Transverse colon (tissue), 4 donors: ENCODE measurements at regions not wholly inside any gene's neighbourhood (a gene's known extent, or its start where the extent isn't known, plus 50 kb on each side); places are given as distances from the start of the nearest gene placed in this dataset.

Experiments
- DNase-seq: peaks from one replicate; pipeline ENCODE4 v3.0.0-alpha.2; 2019
- H3K27ac ChIP-seq, 4 donors: fragments of 200-600 bp; sonication (generic); 2 replicates each; pipeline ENCODE4 v1.5.1; 2016 to 2018; ENCODE audit warnings: inconsistent platforms in 4 of 4
- H3K27me3 ChIP-seq: fragments of 200-600 bp; sonication (generic); 2 replicates; pipeline ENCODE4 v1.5.1; 2017; ENCODE audit warnings: inconsistent platforms
- H3K36me3 ChIP-seq, 4 donors: fragments of 200-600 bp; sonication (generic); 2 replicates each; pipeline ENCODE4 v1.5.1; 2017 to 2019; ENCODE audit warnings: inconsistent platforms in 4 of 4
- H3K4me1 ChIP-seq, 4 donors: fragments of 200-600 bp; sonication (generic); 2 replicates each; pipeline ENCODE4 v1.5.1; 2017 to 2020; ENCODE audit warnings: inconsistent platforms in 4 of 4
- H3K4me3 ChIP-seq, 4 donors: fragments of 200-600 bp; sonication (generic); 1 replicate in 1 of 4; 2 replicates in 3 of 4; pipeline versions ENCODE4 v1.5.1 to v1.6.1; 2017 to 2019; ENCODE audit warnings: inconsistent platforms in 4 of 4
- H3K9me3 ChIP-seq, 2 donors: fragments of 200-600 bp; sonication (generic); 2 replicates each; pipeline ENCODE4 v1.5.1; 2017 to 2019; ENCODE audit warnings: inconsistent platforms in 2 of 2
- CTCF ChIP-seq, 5 experiments: fragments of 200-600 bp in 3 of 5; fragments of 450-650 bp in 2 of 5; sonication (generic) in 3 of 5; IDR thresholded peaks; 1 replicate in 2 of 5; 2 replicates in 3 of 5; pipeline ENCODE4 v1.5.1; 2016 to 2017; ENCODE audit warnings: antibody characterized with exemption in 5 of 5, inconsistent platforms in 3 of 5, mild to moderate bottlenecking in 2 of 5, moderate library complexity in 1 of 5
- EP300 ChIP-seq: sonication (generic); formaldehyde crosslinking; IDR thresholded peaks from one replicate; pipeline ENCODE4 v1.6.1; 2017; ENCODE audit warnings: antibody characterized with exemption, low read depth
- POLR2A ChIP-seq: fragments of 450-650 bp; IDR thresholded peaks from one replicate; pipeline ENCODE4 v1.6.1; 2016; ENCODE audit warnings: antibody characterized with exemption, mild to moderate bottlenecking, moderate library complexity
- POLR2AphosphoS5 ChIP-seq, 3 donors: sonication (generic); formaldehyde crosslinking; IDR thresholded peaks; one replicate each; pipeline ENCODE4 v1.6.1; 2016; ENCODE audit warnings: antibody characterized with exemption in 3 of 3
- WGBS, 2 donors: methylation state at CpG; one replicate each; pipeline ENCODE4 v1.1.5; 2018; ENCODE audit warnings: low coverage in 1 of 2; 5-methylcytosine and 5-hydroxymethylcytosine counted together
- in situ Hi-C, 4 donors: fragments of 200-750 bp; cut with MboI; loops; one replicate each; pipeline versions ENCODE4 v1.15.0 to v1.15.1; 2017; ENCODE audit warnings: low sequenced_read_pairs in 3 of 4, low pct_ligation_motif_present in 1 of 4, low pct_unique_long_range_greater_than_20kb in 1 of 4
- intact Hi-C: fragments of 100-400 bp; cut with DNase I; formaldehyde crosslinking; loops from one replicate; pipeline ENCODE4 v1.15.1; 2023; ENCODE audit warnings: low total_unique reads

- Histone ChIP-seq H3K27ac (no peak overlapping the region), H3K9me3 (no peaks in the 10 kb centered on the region), H3K4me1 (no peaks in the 10 kb centered on the region), H3K4me3 (no peak overlapping the region), H3K36me3 (no peaks in the 10 kb centered on the region), H3K27me3 (no peaks in the 10 kb centered on the region)
- intact Hi-C loops (no loop called here), in situ Hi-C loops (no loop called here)
- WGBS, 2 donors: 73 to 85% methylated on average over 3 to 4 of the region's 4 CpGs
- TF ChIP-seq CTCF (IDR thresholded peaks at IDR 0.05): no peak
- no peak for TF ChIP-seq POLR2AphosphoS5 (IDR thresholded peaks at IDR 0.05)
- no peak for TF ChIP-seq EP300
- no peak for TF ChIP-seq POLR2A
- DNase-seq: no peak
Observed at GRCh38 chr1:69213644-69214043, 354.1 kb upstream of the LRRC7 start.

GRCh38 chr1:69215883-69216282, 351.8 kb upstream of the LRRC7 start:
- H3K27ac ChIP-seq: no peak overlapping the region
- H3K27me3 ChIP-seq: no peaks in the 10 kb centered on the region

GRCh38 chr1:69220672-69221071, 347.1 kb upstream of the LRRC7 start:
- no peak overlapping the region for H3K27ac ChIP-seq

More at GRCh38 chr1:69215883-69216282, 351.8 kb upstream of the LRRC7 start:
- no peak for DNase-seq
- WGBS, 2 donors: 60 to 91% methylated on average over 1 to 3 of the region's 3 CpGs
- no peaks in the 10 kb centered on the region for H3K36me3 ChIP-seq
- no peak for TF ChIP-seq POLR2AphosphoS5 (IDR thresholded peaks at IDR 0.05)
- no peak for TF ChIP-seq POLR2A
- TF ChIP-seq CTCF (IDR thresholded peaks at IDR 0.05): no peak
- no peak for TF ChIP-seq EP300
- intact Hi-C loops: no loop called here
- H3K9me3 ChIP-seq: no peaks in the 10 kb centered on the region
- no peak overlapping the region for H3K4me3 ChIP-seq
- no peaks in the 10 kb centered on the region for H3K4me1 ChIP-seq
- in situ Hi-C loops: no loop called here

GRCh38 chr1:69221524-69221923, 346.2 kb upstream of the LRRC7 start:
- Histone ChIP-seq H3K36me3 (no peaks in the 10 kb centered on the region), H3K4me1 (no peaks in the 10 kb centered on the region), H3K9me3 (no peaks in the 10 kb centered on the region), H3K4me3 (no peak overlapping the region), H3K27me3 (no peaks in the 10 kb centered on the region), H3K27ac (no peak overlapping the region)
- no peak for DNase-seq
- in situ Hi-C loops (no loop called here), intact Hi-C loops (no loop called here)
- TF ChIP-seq POLR2A (no peak), EP300 (no peak), CTCF (IDR thresholded peaks at IDR 0.05) (no peak), POLR2AphosphoS5 (IDR thresholded peaks at IDR 0.05) (no peak)
- WGBS, 2 donors: 44 to 48% methylated on average over 1 of the region's 1 CpG

More at GRCh38 chr1:69220672-69221071, 347.1 kb upstream of the LRRC7 start:
- WGBS, 2 donors: 67 to 96% methylated on average over 1 of the region's 1 CpG
- DNase-seq: no peak
- Histone ChIP-seq H3K4me3 (no peak overlapping the region), H3K9me3 (no peaks in the 10 kb centered on the region), H3K4me1 (no peaks in the 10 kb centered on the region), H3K27me3 (no peaks in the 10 kb centered on the region), H3K36me3 (no peaks in the 10 kb centered on the region)
- intact Hi-C loops (no loop called here), in situ Hi-C loops (no loop called here)
- TF ChIP-seq EP300 (no peak), POLR2AphosphoS5 (IDR thresholded peaks at IDR 0.05) (no peak), POLR2A (no peak), CTCF (IDR thresholded peaks at IDR 0.05) (no peak)
